22Rv1 (cell line): ENCODE measurements at regions not wholly inside any gene's neighbourhood (a gene's known extent, or its start where the extent isn't known, plus 50 kb on each side); places are given as distances from the start of the nearest gene placed in this dataset.

Experiments
- H3K27ac ChIP-seq: fragments of 450-650 bp; 2 replicates; pipeline ENCODE4 v1.5.1; 2017
- CTCF ChIP-seq: fragments of 450-650 bp; IDR thresholded peaks from 2 replicates; pipeline ENCODE4 v1.5.1; 2017; ENCODE audit warnings: mild to moderate bottlenecking
- ZFX ChIP-seq: fragments of 450-650 bp; IDR thresholded peaks from 2 replicates; pipeline ENCODE4 v1.6.1; 2017; ENCODE audit warnings: antibody characterized with exemption, borderline replicate concordance

GRCh38 chr7:80259-81067 lies 111.9 kb upstream of the FAM20C start:
- TF ChIP-seq CTCF = no peak
- no peak for TF ChIP-seq ZFX

GRCh38 chr7:81068-81925 lies 111.1 kb upstream of the FAM20C start:
- H3K27ac ChIP-seq = no peak overlapping the region
- no peak for TF ChIP-seq CTCF
- TF ChIP-seq ZFX = no peak

More at GRCh38 chr7:80259-81067, 111.9 kb upstream of the FAM20C start:
- no peak overlapping the region for H3K27ac ChIP-seq

- TF ChIP-seq ZFX (no peak), CTCF (no peak; the same call in 1 of the 2 replicates)
- H3K27ac ChIP-seq = no peak overlapping the region
Measured at GRCh38 chr7:81926-82756, 110.2 kb upstream of the FAM20C start.

- no peak overlapping the region for H3K27ac ChIP-seq
- no peak for TF ChIP-seq ZFX
- no peak for TF ChIP-seq CTCF
Measured at GRCh38 chr7:82757-83155, 109.6 kb upstream of the FAM20C start.

GRCh38 chr7:83441-83840 lies 108.9 kb upstream of the FAM20C start:
- no peak overlapping the region for H3K27ac ChIP-seq
- TF ChIP-seq CTCF (no peak), ZFX (no peak)

GRCh38 chr7:83861-84632 lies 108.3 kb upstream of the FAM20C start:
- H3K27ac ChIP-seq = no peak overlapping the region
- no peak for TF ChIP-seq CTCF
